ENCODE measurements at regions not wholly inside any gene's neighbourhood (a gene's known extent, or its start where the extent isn't known, plus 50 kb on each side); places are given as distances from the start of the nearest gene placed in this dataset.

- TF ChIP-seq ELF4 (IDR thresholded peaks at IDR 0.05) = no peak
- no peak for TF ChIP-seq SP1 (IDR thresholded peaks at IDR 0.05)
- TF ChIP-seq FOXA1 (IDR thresholded peaks at IDR 0.05) = no peak
- TF ChIP-seq BHLHE40 (IDR thresholded peaks at IDR 0.05; ENCODE audit: borderline replicate concordance) = no peak
- TF ChIP-seq L3MBTL2 (conservative IDR thresholded peaks at IDR 0.05) = no peak
- no peak for TF ChIP-seq HDGF (IDR thresholded peaks at IDR 0.05; ENCODE audit: borderline replicate concordance)
- TF ChIP-seq ZNF384 (IDR thresholded peaks at IDR 0.05) = no peak
These were observed 86.6 kb downstream of the ZBTB18 start for GRCh38 chr1:244137725-244138124.
